ENCODE measurements at regions not wholly inside any gene's neighbourhood (a gene's known extent, or its start where the extent isn't known, plus 50 kb on each side); places are given as distances from the start of the nearest gene placed in this dataset.

- no peak for DNase-seq (ENCODE audit: low spot score)
These were observed 257.1 kb downstream of the ADAMTS20 start for GRCh38 chr12:43294916-43295315.

- no peak for DNase-seq (ENCODE audit: low spot score)
These were observed 257.9 kb downstream of the ADAMTS20 start for GRCh38 chr12:43294147-43294546.

GRCh38 chr12:43293396-43293795, 258.6 kb downstream of the ADAMTS20 start:
- no peak for DNase-seq (ENCODE audit: low spot score)

- peak; percentile 42 for DNase-seq (ENCODE audit: low spot score)
These were observed 259.3 kb downstream of the ADAMTS20 start for GRCh38 chr12:43292699-43293098.

DNA sequence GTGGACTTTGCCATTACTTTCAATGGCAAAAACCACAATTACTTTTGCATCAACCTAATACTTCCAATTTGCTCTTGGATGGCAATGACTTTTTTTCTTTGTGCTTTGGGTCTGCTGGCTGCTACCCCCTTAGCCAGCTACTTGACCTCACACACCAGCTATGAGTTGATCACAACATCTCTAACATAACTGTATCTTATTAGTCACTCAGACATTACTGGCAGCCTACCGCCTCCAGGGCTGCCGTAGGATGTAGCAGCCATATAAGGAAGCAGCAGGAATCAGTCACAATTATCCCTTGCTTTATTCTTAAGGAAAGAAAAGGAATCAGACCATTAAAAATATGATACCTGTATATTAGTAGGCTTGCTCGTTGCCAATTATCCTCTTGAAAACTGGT, 260.5 kb downstream of the ADAMTS20 start:
- no peak for DNase-seq (ENCODE audit: low spot score)

- no peak for DNase-seq (ENCODE audit: low spot score)
These were observed 261.2 kb downstream of the ADAMTS20 start for GRCh38 chr12:43290836-43291235.

GRCh38 chr12:43289426-43289801, 262.6 kb downstream of the ADAMTS20 start:
- no peak for DNase-seq (ENCODE audit: low spot score)

DNA sequence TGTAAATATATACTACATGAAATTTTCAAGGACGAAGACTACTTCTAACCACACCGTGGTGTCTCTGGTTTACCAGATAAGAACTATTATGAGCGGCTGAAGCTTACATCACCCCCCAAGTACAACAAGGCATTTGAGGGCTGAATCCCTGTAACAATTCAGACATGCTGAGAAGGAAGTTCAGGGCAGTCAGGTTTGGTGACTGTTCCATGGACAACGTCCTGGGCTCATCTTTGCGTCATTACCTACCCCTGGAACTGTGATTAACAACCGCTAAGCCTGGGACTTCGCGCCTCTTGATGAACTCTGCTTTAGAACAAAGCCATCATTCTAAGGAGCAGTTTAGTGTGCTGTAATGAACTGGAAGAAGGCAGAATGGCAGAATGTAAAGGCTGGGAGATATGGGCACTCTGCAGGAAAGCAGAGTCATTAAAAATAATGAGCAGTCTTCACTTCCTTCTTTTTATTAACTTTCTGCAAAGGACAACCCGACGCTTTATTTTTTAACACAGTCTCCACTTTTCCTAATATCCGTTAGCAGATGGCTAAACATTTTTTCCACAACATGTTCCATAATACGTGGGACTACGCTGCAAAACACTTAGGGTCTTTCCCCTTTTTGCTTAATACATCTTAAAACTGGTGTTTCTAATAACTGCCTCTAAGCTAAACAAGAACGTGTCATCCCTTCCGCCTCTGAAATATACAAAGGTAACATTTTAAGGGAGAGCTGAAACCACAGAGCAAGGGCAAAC, 263.2 kb downstream of the ADAMTS20 start:
- DNase-seq (ENCODE audit: low spot score): no peak

- DNase-seq (ENCODE audit: low spot score): no peak
These were observed 264.2 kb downstream of the ADAMTS20 start for GRCh38 chr12:43287706-43288383.

GRCh38 chr12:43286986-43287385, 265.0 kb downstream of the ADAMTS20 start:
- no peak for DNase-seq (ENCODE audit: low spot score)

GRCh38 chr12:43285159-43285598, 266.8 kb downstream of the ADAMTS20 start:
- no peak for DNase-seq (ENCODE audit: low spot score)

DNA sequence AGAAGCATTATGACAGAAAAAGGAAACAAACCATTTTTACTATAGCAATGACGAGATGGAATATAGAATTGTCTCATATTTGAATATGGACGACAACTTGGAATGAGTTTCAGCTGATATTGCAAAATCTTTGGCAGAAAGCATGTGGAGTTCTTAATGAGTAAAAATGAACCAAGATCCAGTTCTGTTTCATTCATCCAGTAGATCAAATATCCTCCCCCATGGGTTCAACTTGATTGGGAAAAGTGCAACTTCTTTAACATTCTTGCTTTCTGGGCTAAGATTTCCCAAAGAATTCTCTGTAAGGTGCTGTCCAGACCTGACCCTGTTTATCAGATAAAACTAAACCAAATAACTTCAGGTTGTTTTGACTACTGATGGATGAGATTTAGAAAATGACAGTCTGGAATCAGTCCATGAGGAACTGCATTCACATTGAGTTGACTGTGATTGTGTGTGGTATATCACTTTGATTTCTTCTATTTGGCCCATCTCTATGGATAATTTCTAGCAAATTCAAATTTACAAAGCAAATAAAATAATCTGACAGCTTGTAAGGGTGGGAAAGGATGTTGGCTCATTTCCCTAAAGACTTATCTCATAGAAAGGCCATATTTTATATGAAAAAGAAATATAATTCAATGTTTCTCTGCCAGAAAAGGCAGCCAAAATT, 267.4 kb downstream of the ADAMTS20 start:
- no peak for DNase-seq (ENCODE audit: low spot score)

DNA sequence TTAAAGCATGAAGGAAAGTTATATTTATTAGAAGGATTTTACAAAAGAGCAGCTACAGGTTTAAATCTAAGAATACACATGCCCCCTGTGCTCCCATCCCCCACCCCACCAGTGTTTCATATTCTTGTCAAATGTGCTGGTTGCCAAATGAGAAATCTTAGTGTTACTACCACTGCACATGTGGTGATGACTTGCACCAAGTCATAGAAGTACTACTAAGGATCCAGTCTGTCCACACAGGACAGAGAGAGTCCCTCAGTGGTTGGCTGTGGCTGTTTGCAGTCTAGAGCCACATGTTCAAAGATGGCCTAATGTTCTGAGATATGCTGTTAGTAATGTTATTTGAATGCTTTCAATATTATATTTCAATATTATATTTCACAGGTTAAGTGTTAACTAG, 268.8 kb downstream of the ADAMTS20 start:
- DNase-seq (ENCODE audit: low spot score): no peak

DNA sequence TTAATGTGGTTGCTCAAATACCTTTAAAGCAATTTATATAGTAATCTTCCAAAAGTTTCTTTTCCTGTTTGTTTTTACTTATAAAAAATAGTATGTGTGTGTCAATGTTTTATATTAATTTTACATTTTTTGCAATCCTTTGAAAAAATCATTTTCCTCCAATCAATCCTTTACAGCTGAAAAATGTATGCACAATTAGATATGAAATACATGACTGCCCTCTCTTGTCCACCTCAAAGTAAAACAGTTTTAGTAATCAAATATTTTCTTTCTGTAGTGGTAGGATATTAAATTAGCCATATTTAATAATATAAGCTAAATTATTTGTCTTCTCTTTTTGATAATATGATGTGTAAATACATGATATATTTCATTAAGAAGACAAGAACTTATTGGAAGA, 269.9 kb downstream of the ADAMTS20 start:
- DNase-seq (ENCODE audit: low spot score): peak; percentile 23

GRCh38 chr12:43281563-43281962, 270.4 kb downstream of the ADAMTS20 start:
- DNase-seq (ENCODE audit: low spot score): no peak

- DNase-seq (ENCODE audit: low spot score): no peak
These were observed 273.5 kb downstream of the ADAMTS20 start for GRCh38 chr12:43278541-43278832.

DNA sequence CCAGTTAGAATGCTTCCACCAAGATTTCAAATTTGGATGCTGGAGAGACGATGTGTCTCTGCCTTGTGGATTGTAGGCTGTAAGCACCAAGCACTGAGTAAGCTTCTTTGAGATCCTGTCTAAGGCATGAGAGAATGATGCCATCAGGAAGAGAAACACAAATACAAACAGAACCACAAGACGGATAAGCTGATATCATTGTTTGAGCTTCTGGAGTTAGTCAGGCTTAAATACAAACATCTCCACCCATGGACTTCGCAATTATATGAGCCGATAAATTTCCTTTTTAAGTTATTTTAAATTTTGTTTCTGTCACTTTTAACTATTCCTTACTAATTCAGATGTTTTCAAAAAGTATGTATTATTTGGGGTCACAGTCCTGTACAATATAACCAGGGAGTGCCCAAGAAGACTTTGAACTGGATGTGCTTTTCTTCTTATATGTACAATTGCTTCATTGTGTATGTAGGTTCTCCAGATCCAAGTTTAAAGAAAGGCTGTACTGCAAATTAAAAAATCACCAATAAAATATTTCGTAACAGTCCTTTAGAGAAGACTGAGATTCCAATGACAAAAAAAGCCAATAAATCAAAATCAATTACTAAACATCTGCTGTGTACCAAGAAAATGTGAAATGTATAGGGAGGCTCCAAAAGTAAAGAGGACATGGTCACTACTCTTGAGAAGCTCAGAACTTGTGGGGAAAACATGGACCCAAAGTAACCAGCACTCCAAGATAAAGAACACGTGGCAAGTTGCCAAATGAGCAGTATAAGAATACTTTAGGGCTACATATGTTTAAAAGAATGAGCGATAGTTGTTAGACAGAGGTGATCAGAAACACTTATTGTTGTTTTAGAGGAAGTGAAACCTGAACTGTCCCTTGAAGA, 274.1 kb downstream of the ADAMTS20 start:
- DNase-seq (ENCODE audit: low spot score): no peak

DNA sequence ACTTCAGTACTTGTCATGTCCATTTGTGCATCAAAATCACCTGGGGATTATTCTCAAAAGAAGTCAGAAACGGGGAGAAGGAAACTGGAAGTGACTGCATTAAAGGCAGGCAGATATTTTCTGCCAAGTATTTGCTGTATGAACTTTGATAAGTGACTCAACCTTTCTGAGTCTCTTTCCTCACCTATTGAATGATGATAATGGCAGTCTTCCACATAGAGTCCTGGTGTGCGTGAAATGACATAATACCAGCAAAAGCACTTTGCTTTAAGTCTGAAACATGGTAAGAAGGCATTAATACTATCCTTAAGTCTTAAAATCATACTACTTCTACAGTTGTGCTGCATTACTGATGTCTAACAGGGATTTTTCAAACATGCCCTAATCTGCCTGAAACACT, 278.5 kb downstream of the ADAMTS20 start:
- DNase-seq (ENCODE audit: low spot score): no peak

GRCh38 chr12:43271659-43272058, 280.3 kb downstream of the ADAMTS20 start:
- DNase-seq (ENCODE audit: low spot score): no peak

- DNase-seq (ENCODE audit: low spot score): no peak
These were observed 284.2 kb downstream of the ADAMTS20 start for GRCh38 chr12:43267818-43268217.

- DNase-seq (ENCODE audit: low spot score): no peak
These were observed 290.3 kb downstream of the ADAMTS20 start for GRCh38 chr12:43261701-43262100.

GRCh38 chr12:43255522-43256111, 296.4 kb downstream of the ADAMTS20 start:
- DNase-seq (ENCODE audit: low spot score): no peak

Measured in COLO829 (cell line).